HEK293 (cell line): ENCODE measurements at regions not wholly inside any gene's neighbourhood (a gene's known extent, or its start where the extent isn't known, plus 50 kb on each side); places are given as distances from the start of the nearest gene placed in this dataset.

Experiments used
- CTCF ChIA-PET: fragments of 350-600 bp; formaldehyde crosslinking; extraction: SDS; loops from one replicate; lab custom pipeline; 2021; ENCODE audit warnings: antibody characterized with exemption; lab: Yijun Ruan, JAX
- POLR2A ChIA-PET: fragments of 300-600 bp; formaldehyde crosslinking; extraction: SDS; loops from one replicate; lab custom pipeline; 2020; ENCODE audit warnings: antibody characterized with exemption, inconsistent platforms; lab: Yijun Ruan, JAX
- H3K27ac ChIP-seq: fragments of 200-500 bp; sonication (Bioruptor generic); 2 replicates; pipeline ENCODE4 v1.5.1; 2014; ENCODE audit warnings: low read depth, low read length, control low read depth, inconsistent platforms; ENCODE audit errors: extremely low read depth
- H3K36me3 ChIP-seq, 2 experiments: fragments of 200-500 bp in 1 of 2; sonication (Bioruptor generic) in 1 of 2; 1 replicate in 1 of 2; 2 replicates in 1 of 2; pipeline ENCODE4 v1.5.1; 2014 to 2017; ENCODE audit warnings: inconsistent platforms in 2 of 2, low read length in 2 of 2; ENCODE audit not compliant: control insufficient read depth in 2 of 2, insufficient read depth in 1 of 2
- H3K4me1 ChIP-seq: fragments of 200-500 bp; sonication (Bioruptor generic); 2 replicates; pipeline ENCODE4 v1.5.1; 2014; ENCODE audit warnings: mild to moderate bottlenecking, low read length, inconsistent platforms; ENCODE audit not compliant: control insufficient read depth, insufficient read depth
- H3K4me3 ChIP-seq: 2 replicates; pipeline ENCODE4 v1.5.1; 2011; ENCODE audit warnings: low read depth, mild to moderate bottlenecking, control low read depth, low read length, moderate library complexity
- H3K9me3 ChIP-seq: fragments of 200-500 bp; sonication (Bioruptor generic); 2 replicates; pipeline ENCODE4 v1.5.1; 2014; ENCODE audit warnings: low read depth, low read length, inconsistent platforms; ENCODE audit not compliant: control insufficient read depth, insufficient read depth
- EGR2 ChIP-seq: fragments of 450-650 bp; formaldehyde crosslinking; IDR thresholded peaks from 2 replicates; pipeline ENCODE4 v1.5.1; 2016; ENCODE audit warnings: low read depth, missing biosample characterization, missing genetic modification characterization
- MEIS1 ChIP-seq: sonication (generic); formaldehyde crosslinking; IDR thresholded peaks from 2 replicates; pipeline ENCODE4 v1.8.1; 2022; ENCODE audit warnings: missing genetic modification reagents, mild to moderate bottlenecking, borderline replicate concordance
- OVOL3 ChIP-seq: fragments of 450-650 bp; formaldehyde crosslinking; IDR thresholded peaks from 2 replicates; pipeline ENCODE4 v1.5.1; 2016; ENCODE audit warnings: missing biosample characterization, missing genetic modification characterization
- SP3 ChIP-seq: fragments of 450-650 bp; formaldehyde crosslinking; IDR thresholded peaks from 2 replicates; pipeline ENCODE4 v1.5.1; 2016; ENCODE audit warnings: missing biosample characterization, missing genetic modification characterization
- YY2 ChIP-seq: fragments of 450-650 bp; formaldehyde crosslinking; IDR thresholded peaks from 2 replicates; pipeline ENCODE4 v1.5.1; 2016; ENCODE audit warnings: missing biosample characterization, missing genetic modification characterization
- ZBTB17 ChIP-seq: fragments of 450-650 bp; formaldehyde crosslinking; IDR thresholded peaks from 2 replicates; pipeline ENCODE4 v1.5.1; 2016; ENCODE audit warnings: missing biosample characterization, missing genetic modification characterization
- ZEB2 ChIP-seq: fragments of 450-650 bp; formaldehyde crosslinking; IDR thresholded peaks from 2 replicates; pipeline ENCODE4 v1.5.1; 2016; ENCODE audit warnings: missing biosample characterization, missing genetic modification characterization
- ZNF184 ChIP-seq: fragments of 450-650 bp; IDR thresholded peaks from 2 replicates; pipeline ENCODE4 v1.5.1; 2018; ENCODE audit warnings: missing biosample characterization, mild to moderate bottlenecking, missing genetic modification characterization
- ZNF335 ChIP-seq: fragments of 450-650 bp; formaldehyde crosslinking; conservative IDR thresholded peaks from 2 replicates; pipeline ENCODE4 v1.5.1; 2016; ENCODE audit warnings: missing biosample characterization, missing genetic modification characterization
- ZNF544 ChIP-seq: fragments of 450-650 bp; formaldehyde crosslinking; IDR thresholded peaks from 2 replicates; pipeline ENCODE4 v1.5.0; 2017; ENCODE audit warnings: missing biosample characterization, missing genetic modification characterization
- ZNF561 ChIP-seq: fragments of 450-650 bp; IDR thresholded peaks from 2 replicates; pipeline ENCODE4 v1.5.1; 2018; ENCODE audit warnings: missing biosample characterization, missing genetic modification characterization, borderline replicate concordance
- ZNF621 ChIP-seq: fragments of 450-650 bp; formaldehyde crosslinking; IDR thresholded peaks from 2 replicates; pipeline ENCODE4 v1.5.1; 2017; ENCODE audit warnings: missing biosample characterization, missing genetic modification characterization
- ZNF704 ChIP-seq: fragments of 450-650 bp; formaldehyde crosslinking; IDR thresholded peaks from 2 replicates; pipeline ENCODE4 v1.5.1; 2016; ENCODE audit warnings: missing biosample characterization, missing genetic modification characterization
- ZNF843 ChIP-seq: fragments of 450-650 bp; formaldehyde crosslinking; IDR thresholded peaks from 2 replicates; pipeline ENCODE4 v1.5.1; 2016; ENCODE audit warnings: missing biosample characterization, missing genetic modification characterization
- ZSCAN18 ChIP-seq: fragments of 450-650 bp; formaldehyde crosslinking; IDR thresholded peaks from 2 replicates; pipeline ENCODE4 v1.5.1; 2016; ENCODE audit warnings: missing biosample characterization, missing genetic modification characterization
- TF ChIP-seq, protein P1 (sequence below): fragments of 450-650 bp; formaldehyde crosslinking; IDR thresholded peaks from 2 replicates; pipeline ENCODE4 v1.5.1; 2016; ENCODE audit warnings: missing biosample characterization, missing genetic modification characterization
- TF ChIP-seq, protein P2 (sequence below): fragments of 450-650 bp; formaldehyde crosslinking; IDR thresholded peaks from 2 replicates; pipeline ENCODE4 v1.5.1; 2016; ENCODE audit warnings: missing biosample characterization, missing genetic modification characterization

- TF ChIP-seq MEIS1 (CRISPR knock-in tag) (no peak), ZEB2 (tag by site-specific recombination) (no peak), ZNF704 (tag by site-specific recombination) (no peak), ZNF544 (tag by site-specific recombination) (no peak), ZSCAN18 (tag by site-specific recombination) (no peak)
Observed at GRCh38 chr12:19665121-19665900, 226.0 kb downstream of the AEBP2 start (continued).

DNA sequence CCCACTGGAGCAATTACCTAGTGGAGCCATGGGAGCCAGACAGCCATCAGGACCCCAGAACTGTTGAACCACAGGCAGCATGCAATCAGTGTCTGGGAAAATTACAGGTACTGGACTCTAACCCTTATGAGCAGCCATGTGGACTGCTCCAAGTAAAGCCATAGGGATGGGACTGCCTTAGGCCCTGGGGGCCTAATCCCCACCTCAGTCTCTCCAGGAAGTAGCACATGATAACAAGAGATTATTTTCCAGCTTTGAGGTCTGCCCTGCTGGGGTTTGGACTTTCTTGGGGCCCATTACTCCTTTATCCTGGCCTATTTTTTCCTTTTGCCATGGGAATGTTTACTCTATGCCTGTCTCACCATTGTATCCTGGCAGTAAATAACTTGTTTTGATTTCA, 226.8 kb downstream of the AEBP2 start:
- TF ChIP-seq, protein P1, sequence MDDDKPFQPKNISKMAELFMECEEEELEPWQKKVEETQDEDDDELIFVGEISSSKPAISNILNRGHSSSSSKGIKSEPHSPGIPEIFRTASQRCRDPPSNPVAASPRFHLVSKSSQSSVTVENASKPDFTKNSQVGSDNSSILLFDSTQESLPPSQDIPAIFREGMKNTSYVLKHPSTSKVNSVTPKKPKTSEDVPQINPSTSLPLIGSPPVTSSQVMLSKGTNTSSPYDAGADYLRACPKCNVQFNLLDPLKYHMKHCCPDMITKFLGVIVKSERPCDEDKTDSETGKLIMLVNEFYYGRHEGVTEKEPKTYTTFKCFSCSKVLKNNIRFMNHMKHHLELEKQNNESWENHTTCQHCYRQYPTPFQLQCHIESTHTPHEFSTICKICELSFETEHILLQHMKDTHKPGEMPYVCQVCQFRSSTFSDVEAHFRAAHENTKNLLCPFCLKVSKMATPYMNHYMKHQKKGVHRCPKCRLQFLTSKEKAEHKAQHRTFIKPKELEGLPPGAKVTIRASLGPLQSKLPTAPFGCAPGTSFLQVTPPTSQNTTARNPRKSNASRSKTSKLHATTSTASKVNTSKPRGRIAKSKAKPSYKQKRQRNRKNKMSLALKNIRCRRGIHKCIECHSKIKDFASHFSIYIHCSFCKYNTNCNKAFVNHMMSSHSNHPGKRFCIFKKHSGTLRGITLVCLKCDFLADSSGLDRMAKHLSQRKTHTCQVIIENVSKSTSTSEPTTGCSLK (tag by site-specific recombination), result no peak
- TF ChIP-seq, protein P2, sequence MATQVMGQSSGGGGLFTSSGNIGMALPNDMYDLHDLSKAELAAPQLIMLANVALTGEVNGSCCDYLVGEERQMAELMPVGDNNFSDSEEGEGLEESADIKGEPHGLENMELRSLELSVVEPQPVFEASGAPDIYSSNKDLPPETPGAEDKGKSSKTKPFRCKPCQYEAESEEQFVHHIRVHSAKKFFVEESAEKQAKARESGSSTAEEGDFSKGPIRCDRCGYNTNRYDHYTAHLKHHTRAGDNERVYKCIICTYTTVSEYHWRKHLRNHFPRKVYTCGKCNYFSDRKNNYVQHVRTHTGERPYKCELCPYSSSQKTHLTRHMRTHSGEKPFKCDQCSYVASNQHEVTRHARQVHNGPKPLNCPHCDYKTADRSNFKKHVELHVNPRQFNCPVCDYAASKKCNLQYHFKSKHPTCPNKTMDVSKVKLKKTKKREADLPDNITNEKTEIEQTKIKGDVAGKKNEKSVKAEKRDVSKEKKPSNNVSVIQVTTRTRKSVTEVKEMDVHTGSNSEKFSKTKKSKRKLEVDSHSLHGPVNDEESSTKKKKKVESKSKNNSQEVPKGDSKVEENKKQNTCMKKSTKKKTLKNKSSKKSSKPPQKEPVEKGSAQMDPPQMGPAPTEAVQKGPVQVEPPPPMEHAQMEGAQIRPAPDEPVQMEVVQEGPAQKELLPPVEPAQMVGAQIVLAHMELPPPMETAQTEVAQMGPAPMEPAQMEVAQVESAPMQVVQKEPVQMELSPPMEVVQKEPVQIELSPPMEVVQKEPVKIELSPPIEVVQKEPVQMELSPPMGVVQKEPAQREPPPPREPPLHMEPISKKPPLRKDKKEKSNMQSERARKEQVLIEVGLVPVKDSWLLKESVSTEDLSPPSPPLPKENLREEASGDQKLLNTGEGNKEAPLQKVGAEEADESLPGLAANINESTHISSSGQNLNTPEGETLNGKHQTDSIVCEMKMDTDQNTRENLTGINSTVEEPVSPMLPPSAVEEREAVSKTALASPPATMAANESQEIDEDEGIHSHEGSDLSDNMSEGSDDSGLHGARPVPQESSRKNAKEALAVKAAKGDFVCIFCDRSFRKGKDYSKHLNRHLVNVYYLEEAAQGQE (tag by site-specific recombination), result no peak
- no peak for TF ChIP-seq YY2 (tag by site-specific recombination)
- no peak for TF ChIP-seq OVOL3 (tag by site-specific recombination)
- TF ChIP-seq ZNF335, result no peak
- TF ChIP-seq ZNF184 (tag by site-specific recombination), result no peak
- no peak for TF ChIP-seq ZNF843 (tag by site-specific recombination)
- no peak for TF ChIP-seq SP3
- no peak for TF ChIP-seq EGR2 (tag by site-specific recombination)
- no peak for TF ChIP-seq ZNF561 (tag by site-specific recombination)
- no peak for TF ChIP-seq ZBTB17
- TF ChIP-seq ZNF621 (tag by site-specific recombination), result no peak
- Histone ChIP-seq H3K4me3 (no peak overlapping the region), H3K4me1 (no peaks in the 10 kb centered on the region), H3K27ac (no peak overlapping the region), H3K9me3 (no peaks in the 10 kb centered on the region), H3K36me3 (no peaks in the 10 kb centered on the region)
- ChIA-PET POLR2A (no interaction called here), CTCF (no interaction called here)
